ENCODE measurements at regions not wholly inside any gene's neighbourhood (a gene's known extent, or its start where the extent isn't known, plus 50 kb on each side); places are given as distances from the start of the nearest gene placed in this dataset.

DNA sequence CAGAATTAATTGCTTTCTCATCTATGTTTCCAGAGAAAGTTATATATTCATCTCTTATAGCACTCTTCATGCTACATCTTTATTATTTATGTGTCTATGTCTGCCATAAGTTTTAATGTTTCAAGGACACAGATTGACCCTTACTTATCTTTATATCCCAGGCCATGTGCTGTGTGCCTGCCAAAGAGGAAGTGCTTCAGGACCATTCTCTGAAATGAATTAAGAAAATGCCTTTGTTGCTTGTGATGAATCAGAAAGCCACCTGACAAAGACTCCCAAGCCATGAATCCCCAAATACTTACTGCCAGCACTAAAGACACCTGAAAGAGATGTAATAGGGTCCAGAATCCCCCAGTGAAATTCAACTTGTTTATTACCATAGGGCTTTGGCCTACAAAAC is 342.1 kb upstream of the C1orf87 start:
- TF ChIP-seq, protein P1, sequence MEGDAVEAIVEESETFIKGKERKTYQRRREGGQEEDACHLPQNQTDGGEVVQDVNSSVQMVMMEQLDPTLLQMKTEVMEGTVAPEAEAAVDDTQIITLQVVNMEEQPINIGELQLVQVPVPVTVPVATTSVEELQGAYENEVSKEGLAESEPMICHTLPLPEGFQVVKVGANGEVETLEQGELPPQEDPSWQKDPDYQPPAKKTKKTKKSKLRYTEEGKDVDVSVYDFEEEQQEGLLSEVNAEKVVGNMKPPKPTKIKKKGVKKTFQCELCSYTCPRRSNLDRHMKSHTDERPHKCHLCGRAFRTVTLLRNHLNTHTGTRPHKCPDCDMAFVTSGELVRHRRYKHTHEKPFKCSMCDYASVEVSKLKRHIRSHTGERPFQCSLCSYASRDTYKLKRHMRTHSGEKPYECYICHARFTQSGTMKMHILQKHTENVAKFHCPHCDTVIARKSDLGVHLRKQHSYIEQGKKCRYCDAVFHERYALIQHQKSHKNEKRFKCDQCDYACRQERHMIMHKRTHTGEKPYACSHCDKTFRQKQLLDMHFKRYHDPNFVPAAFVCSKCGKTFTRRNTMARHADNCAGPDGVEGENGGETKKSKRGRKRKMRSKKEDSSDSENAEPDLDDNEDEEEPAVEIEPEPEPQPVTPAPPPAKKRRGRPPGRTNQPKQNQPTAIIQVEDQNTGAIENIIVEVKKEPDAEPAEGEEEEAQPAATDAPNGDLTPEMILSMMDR (IDR thresholded peaks at IDR 0.05), result no peak
- no peak for TF ChIP-seq ZFX (IDR thresholded peaks at IDR 0.05; ENCODE audit: borderline replicate concordance)
